ENCODE measurements at regions not wholly inside any gene's neighbourhood (a gene's known extent, or its start where the extent isn't known, plus 50 kb on each side); places are given as distances from the start of the nearest gene placed in this dataset.
"Not testable (repeated sequence)": the region's sequence is repeated elsewhere in the genome, so short reads cannot be mapped to it uniquely, and the experiment has no call there.

DNA sequence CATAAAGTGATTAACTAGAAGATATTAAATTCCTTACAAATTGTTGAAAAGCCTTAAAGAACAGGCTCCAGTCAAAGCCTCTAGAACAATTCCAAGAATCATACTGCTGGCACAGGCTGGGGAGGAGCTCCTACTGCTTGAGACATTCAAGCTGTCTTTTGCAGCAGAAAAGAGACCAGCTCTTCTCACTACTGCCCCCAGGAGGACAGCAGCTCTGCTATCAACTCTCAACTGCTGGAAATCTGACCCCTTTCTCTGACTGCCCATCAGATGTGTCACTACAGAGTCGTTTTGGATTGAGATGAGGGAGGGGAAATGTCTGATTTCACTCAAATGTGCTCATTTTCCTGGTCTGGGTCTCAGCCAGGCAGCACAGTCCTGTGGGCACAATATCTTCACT lies 421.0 kb downstream of the RPIA start:
- not testable (repeated sequence) for H3K4me1 ChIP-seq (ENCODE audit: control insufficient read depth, insufficient read depth, low read length); H3K9me3 ChIP-seq (ENCODE audit: control insufficient read depth, low read length); H3K27me3 ChIP-seq (ENCODE audit: control insufficient read depth, insufficient read depth, low read length, poor library complexity, severe bottlenecking); H3K36me3 ChIP-seq (ENCODE audit: control insufficient read depth, insufficient read depth, low read length); H3K4me3 ChIP-seq (ENCODE audit: insufficient read depth, low read depth, low read length); H3K27ac ChIP-seq (ENCODE audit: insufficient read depth, low read depth, low read length, poor library complexity, severe bottlenecking)
- WGBS, 2 experiments: 6% methylated on average over 1 of the region's 1 CpG; no CpG with 5 or more reads in 1 of the 2 experiments

- not testable (repeated sequence) for H3K9me3 ChIP-seq (ENCODE audit: control insufficient read depth, low read length); H3K4me3 ChIP-seq (ENCODE audit: insufficient read depth, low read depth, low read length); H3K27me3 ChIP-seq (ENCODE audit: control insufficient read depth, insufficient read depth, low read length, poor library complexity, severe bottlenecking)
Observed at GRCh38 chr2:89113286-89113685, 421.8 kb downstream of the RPIA start.

GRCh38 chr2:89129440-89129839 lies 438.0 kb downstream of the RPIA start:
- not testable (repeated sequence) for H3K36me3 ChIP-seq (ENCODE audit: control insufficient read depth, insufficient read depth, low read length); H3K9me3 ChIP-seq (ENCODE audit: control insufficient read depth, low read length); H3K27ac ChIP-seq (ENCODE audit: insufficient read depth, low read depth, low read length, poor library complexity, severe bottlenecking); H3K4me1 ChIP-seq (ENCODE audit: control insufficient read depth, insufficient read depth, low read length); H3K4me3 ChIP-seq (ENCODE audit: insufficient read depth, low read depth, low read length); H3K27me3 ChIP-seq (ENCODE audit: control insufficient read depth, insufficient read depth, low read length, poor library complexity, severe bottlenecking)

More at GRCh38 chr2:89113286-89113685, 421.8 kb downstream of the RPIA start:
- H3K27ac ChIP-seq (ENCODE audit: insufficient read depth, low read depth, low read length, poor library complexity, severe bottlenecking); H3K36me3 ChIP-seq (ENCODE audit: control insufficient read depth, insufficient read depth, low read length); H3K4me1 ChIP-seq (ENCODE audit: control insufficient read depth, insufficient read depth, low read length): not testable (repeated sequence)

DNA sequence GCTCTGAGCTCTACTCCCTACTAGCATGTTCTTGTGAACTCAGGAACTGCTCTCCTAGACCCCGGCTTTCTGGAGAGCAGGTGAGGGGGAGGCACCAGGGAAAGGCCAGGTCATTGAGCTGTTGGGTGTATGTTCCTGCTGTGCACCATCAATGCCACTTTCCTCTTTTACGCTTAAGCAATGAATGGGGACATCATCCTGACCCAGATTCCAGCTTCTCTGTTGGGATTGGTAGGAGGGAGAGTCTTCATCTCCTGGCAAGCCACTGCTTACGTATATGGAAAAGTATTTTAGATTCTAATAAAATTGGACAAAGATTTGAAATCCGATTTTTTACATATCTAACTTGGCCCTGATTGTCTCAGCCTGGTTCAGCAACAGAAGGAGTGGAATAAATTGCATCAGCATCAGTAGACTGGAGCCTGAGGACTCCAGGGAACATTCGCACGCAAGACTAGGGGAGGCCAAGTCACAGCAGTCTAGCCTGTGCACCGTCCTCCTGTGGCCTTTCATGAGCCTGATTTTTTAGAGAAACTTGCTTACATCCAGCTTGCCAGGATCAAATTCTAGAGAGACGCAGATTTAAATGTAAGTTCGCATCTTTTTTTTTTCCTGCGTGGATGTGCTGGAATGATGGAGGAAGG lies 439.3 kb downstream of the RPIA start:
- not testable (repeated sequence) for H3K36me3 ChIP-seq (ENCODE audit: control insufficient read depth, insufficient read depth, low read length); H3K9me3 ChIP-seq (ENCODE audit: control insufficient read depth, low read length); H3K4me1 ChIP-seq (ENCODE audit: control insufficient read depth, insufficient read depth, low read length); H3K27me3 ChIP-seq (ENCODE audit: control insufficient read depth, insufficient read depth, low read length, poor library complexity, severe bottlenecking); H3K27ac ChIP-seq (ENCODE audit: insufficient read depth, low read depth, low read length, poor library complexity, severe bottlenecking); H3K4me3 ChIP-seq (ENCODE audit: insufficient read depth, low read depth, low read length)
- WGBS, 2 experiments: 92 to 93% methylated on average over 7 to 9 of the region's 10 CpGs

DNA sequence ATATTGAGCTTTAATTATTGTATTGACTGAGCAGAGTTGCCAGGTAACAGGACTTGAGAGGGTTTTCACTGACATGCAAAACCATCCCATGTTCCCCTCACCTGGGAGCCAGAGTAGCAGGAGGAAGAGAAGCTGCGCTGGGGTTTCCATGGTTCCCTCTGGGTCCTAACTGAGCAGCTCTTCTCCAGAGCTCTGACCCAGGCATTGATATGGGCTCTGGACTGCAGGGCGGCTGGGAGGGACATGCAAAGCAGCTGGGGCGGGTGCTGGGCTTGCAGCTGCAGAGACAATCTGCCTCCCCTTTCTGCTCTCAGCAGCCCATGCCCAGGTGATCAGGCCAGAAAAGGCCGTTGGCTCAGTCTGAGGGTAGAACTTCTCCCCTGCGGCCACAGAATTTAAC lies 451.5 kb downstream of the RPIA start:
- not testable (repeated sequence) for H3K9me3 ChIP-seq (ENCODE audit: control insufficient read depth, low read length); H3K27me3 ChIP-seq (ENCODE audit: control insufficient read depth, insufficient read depth, low read length, poor library complexity, severe bottlenecking); H3K4me1 ChIP-seq (ENCODE audit: control insufficient read depth, insufficient read depth, low read length); H3K4me3 ChIP-seq (ENCODE audit: insufficient read depth, low read depth, low read length); H3K27ac ChIP-seq (ENCODE audit: insufficient read depth, low read depth, low read length, poor library complexity, severe bottlenecking); H3K36me3 ChIP-seq (ENCODE audit: control insufficient read depth, insufficient read depth, low read length)
- WGBS, 2 experiments: 48 to 52% methylated on average over 4 to 5 of the region's 5 CpGs

DNA sequence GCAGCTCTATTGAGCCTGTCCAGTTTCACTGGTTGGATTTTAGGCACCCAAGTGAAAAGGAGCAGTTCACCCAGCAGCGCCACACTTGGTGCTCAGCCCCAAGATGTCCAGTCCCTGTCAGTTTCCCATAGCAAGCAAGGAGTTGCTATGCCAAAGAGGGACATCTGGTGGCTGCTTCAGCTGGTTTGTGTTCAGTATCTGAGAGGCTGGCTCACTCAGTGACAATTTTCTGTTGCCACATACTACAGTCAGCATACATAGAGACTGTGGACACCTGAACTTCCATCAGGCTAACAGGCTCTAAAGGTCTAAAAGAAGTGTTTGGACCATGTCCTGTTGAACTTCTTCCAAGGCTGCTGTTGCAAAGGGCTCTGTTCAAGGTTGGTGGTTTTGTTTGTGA lies 453.9 kb downstream of the RPIA start:
- H3K4me1 ChIP-seq (ENCODE audit: control insufficient read depth, insufficient read depth, low read length); H3K4me3 ChIP-seq (ENCODE audit: insufficient read depth, low read depth, low read length); H3K9me3 ChIP-seq (ENCODE audit: control insufficient read depth, low read length); H3K27me3 ChIP-seq (ENCODE audit: control insufficient read depth, insufficient read depth, low read length, poor library complexity, severe bottlenecking); H3K27ac ChIP-seq (ENCODE audit: insufficient read depth, low read depth, low read length, poor library complexity, severe bottlenecking); H3K36me3 ChIP-seq (ENCODE audit: control insufficient read depth, insufficient read depth, low read length): not testable (repeated sequence)
- WGBS, 2 experiments: 90 to 91% methylated on average over 1 of the region's 1 CpG

DNA sequence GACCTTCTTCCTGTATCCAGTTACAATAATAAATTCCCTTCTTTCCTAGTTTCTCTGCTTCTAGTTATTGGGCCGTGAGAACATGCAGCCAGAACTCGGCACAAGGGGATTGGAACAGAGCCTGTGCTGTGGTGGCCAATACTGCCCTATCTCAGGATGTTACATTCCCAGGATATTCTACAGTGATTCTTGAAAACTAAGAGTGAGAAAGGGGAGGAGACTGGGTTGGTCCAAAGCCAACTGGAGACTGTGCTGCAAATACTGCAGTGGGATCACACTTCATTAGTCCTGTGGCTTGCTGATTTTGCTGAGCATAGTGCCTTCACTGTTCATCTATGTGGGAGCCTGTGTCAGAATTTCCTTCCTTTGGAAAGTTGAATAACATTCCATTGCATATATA lies 456.8 kb downstream of the RPIA start:
- not testable (repeated sequence) for H3K27ac ChIP-seq (ENCODE audit: insufficient read depth, low read depth, low read length, poor library complexity, severe bottlenecking); H3K4me3 ChIP-seq (ENCODE audit: insufficient read depth, low read depth, low read length); H3K9me3 ChIP-seq (ENCODE audit: control insufficient read depth, low read length); H3K4me1 ChIP-seq (ENCODE audit: control insufficient read depth, insufficient read depth, low read length); H3K36me3 ChIP-seq (ENCODE audit: control insufficient read depth, insufficient read depth, low read length); H3K27me3 ChIP-seq (ENCODE audit: control insufficient read depth, insufficient read depth, low read length, poor library complexity, severe bottlenecking)
- WGBS, 2 experiments: 89 to 100% methylated on average over 1 to 2 of the region's 2 CpGs

GRCh38 chr2:89151699-89152098 lies 460.2 kb downstream of the RPIA start:
- H3K4me3 ChIP-seq (ENCODE audit: insufficient read depth, low read depth, low read length); H3K4me1 ChIP-seq (ENCODE audit: control insufficient read depth, insufficient read depth, low read length); H3K27me3 ChIP-seq (ENCODE audit: control insufficient read depth, insufficient read depth, low read length, poor library complexity, severe bottlenecking); H3K27ac ChIP-seq (ENCODE audit: insufficient read depth, low read depth, low read length, poor library complexity, severe bottlenecking); H3K36me3 ChIP-seq (ENCODE audit: control insufficient read depth, insufficient read depth, low read length); H3K9me3 ChIP-seq (ENCODE audit: control insufficient read depth, low read length): not testable (repeated sequence)
- no CpG with 5 or more reads among the region's 1 CpG for WGBS, 2 experiments

DNA sequence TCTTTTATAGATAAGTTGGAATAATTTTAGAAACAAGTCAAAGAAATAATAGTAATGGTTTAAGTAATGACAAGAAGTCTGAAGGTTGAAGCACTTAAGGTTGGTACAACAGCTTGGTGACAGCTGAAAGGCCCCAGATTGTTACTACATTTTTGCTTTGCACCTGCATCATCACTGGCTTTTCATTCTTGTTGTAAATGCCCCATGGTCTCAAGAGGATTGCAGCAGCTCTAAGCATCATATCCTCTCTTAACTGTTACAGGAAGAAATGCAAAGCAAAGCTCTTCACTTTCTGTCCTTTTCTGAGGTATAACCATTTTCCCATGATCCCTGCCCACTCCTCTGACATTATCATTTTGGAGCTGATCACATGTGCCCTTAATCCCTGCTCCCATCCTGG lies 461.0 kb downstream of the RPIA start:
- not testable (repeated sequence) for H3K4me3 ChIP-seq (ENCODE audit: insufficient read depth, low read depth, low read length); H3K36me3 ChIP-seq (ENCODE audit: control insufficient read depth, insufficient read depth, low read length); H3K27ac ChIP-seq (ENCODE audit: insufficient read depth, low read depth, low read length, poor library complexity, severe bottlenecking); H3K27me3 ChIP-seq (ENCODE audit: control insufficient read depth, insufficient read depth, low read length, poor library complexity, severe bottlenecking); H3K4me1 ChIP-seq (ENCODE audit: control insufficient read depth, insufficient read depth, low read length); H3K9me3 ChIP-seq (ENCODE audit: control insufficient read depth, low read length)

- not testable (repeated sequence) for H3K4me1 ChIP-seq (ENCODE audit: control insufficient read depth, insufficient read depth, low read length); H3K4me3 ChIP-seq (ENCODE audit: insufficient read depth, low read depth, low read length); H3K9me3 ChIP-seq (ENCODE audit: control insufficient read depth, low read length); H3K27me3 ChIP-seq (ENCODE audit: control insufficient read depth, insufficient read depth, low read length, poor library complexity, severe bottlenecking); H3K36me3 ChIP-seq (ENCODE audit: control insufficient read depth, insufficient read depth, low read length); H3K27ac ChIP-seq (ENCODE audit: insufficient read depth, low read depth, low read length, poor library complexity, severe bottlenecking)
- WGBS, 2 experiments: 82 to 96% methylated on average over 1 to 2 of the region's 2 CpGs
Observed at GRCh38 chr2:89153210-89153609, 461.7 kb downstream of the RPIA start.

GRCh38 chr2:89154247-89154682 lies 462.8 kb downstream of the RPIA start:
- H3K27ac ChIP-seq (ENCODE audit: insufficient read depth, low read depth, low read length, poor library complexity, severe bottlenecking); H3K27me3 ChIP-seq (ENCODE audit: control insufficient read depth, insufficient read depth, low read length, poor library complexity, severe bottlenecking); H3K4me1 ChIP-seq (ENCODE audit: control insufficient read depth, insufficient read depth, low read length); H3K4me3 ChIP-seq (ENCODE audit: insufficient read depth, low read depth, low read length); H3K36me3 ChIP-seq (ENCODE audit: control insufficient read depth, insufficient read depth, low read length); H3K9me3 ChIP-seq (ENCODE audit: control insufficient read depth, low read length): not testable (repeated sequence)
- 100% methylated on average over 1 of the region's 2 CpGs; no CpG with 5 or more reads in 1 of the 2 experiments for WGBS, 2 experiments

All from ectodermal cell (in vitro differentiated cells).